NCI-H69 (cell line): ENCODE measurements at regions not wholly inside any gene's neighbourhood (a gene's known extent, or its start where the extent isn't known, plus 50 kb on each side); places are given as distances from the start of the nearest gene placed in this dataset.
A peak's percentile ranks its signal among the peaks of the same experiment; 100 is the strongest.
"Not testable (repeated sequence)": the region's sequence is repeated elsewhere in the genome, so short reads cannot be mapped to it uniquely, and the experiment has no call there.

ENCODE experiments used
- DNase-seq: peaks from one replicate; lab custom pipeline; 2025; lab: John Stamatoyannopoulos, UW

DNA sequence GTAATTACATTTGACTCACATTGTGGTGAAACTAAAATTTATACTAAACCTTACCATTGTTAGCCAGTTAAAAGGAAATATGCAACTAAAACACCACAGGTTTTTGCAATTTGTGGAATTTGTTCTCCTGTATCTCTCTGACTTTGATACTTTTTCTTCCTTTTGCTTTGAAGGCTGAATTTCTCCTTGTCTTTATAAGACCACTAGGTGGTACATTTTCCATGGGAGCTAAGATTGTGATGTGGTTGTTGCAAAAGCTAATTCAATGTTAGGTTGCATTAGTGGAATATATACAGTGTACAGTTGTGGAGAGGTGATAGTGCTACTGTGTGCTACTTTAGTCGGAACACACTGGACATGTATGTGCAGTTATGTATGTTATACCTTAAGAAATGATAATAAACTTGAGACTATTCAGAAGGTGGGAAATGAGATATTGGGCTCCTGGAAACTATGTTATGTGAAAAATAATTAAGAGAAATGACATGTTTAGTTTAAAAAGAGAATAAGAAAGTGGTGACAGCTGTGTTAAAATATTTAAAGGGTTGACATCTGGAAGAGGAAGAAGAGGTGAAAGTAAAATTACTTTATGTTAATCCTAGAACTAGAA lies 70.3 kb downstream of the ARL9 start:
- peak; percentile 2 for DNase-seq

DNA sequence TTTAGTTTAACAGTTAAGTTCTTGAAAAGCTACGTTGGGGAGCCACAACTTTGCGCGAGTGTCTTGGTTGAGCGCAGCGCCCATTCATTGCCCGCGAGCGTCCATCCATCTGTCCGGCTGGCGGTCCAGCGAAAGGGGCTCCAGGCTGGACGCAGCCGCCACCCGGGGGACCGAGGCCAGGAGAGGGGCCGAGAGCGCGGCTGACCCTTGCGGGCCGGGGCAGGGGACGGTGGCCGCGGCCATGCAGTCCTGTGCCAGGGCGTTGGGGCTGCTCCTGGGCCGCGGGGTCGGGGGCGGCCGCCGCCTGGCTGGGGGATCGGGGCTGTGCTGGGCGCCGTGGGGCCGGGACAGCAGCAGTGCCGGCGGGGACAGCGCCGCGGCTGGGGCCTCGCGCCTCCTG lies 86.8 kb downstream of the ARL9 start:
- DNase-seq, result not testable (repeated sequence)
